SK-N-SH (cell line): ENCODE measurements at regions not wholly inside any gene's neighbourhood (a gene's known extent, or its start where the extent isn't known, plus 50 kb on each side); places are given as distances from the start of the nearest gene placed in this dataset.
A peak's percentile ranks its signal among the peaks of the same experiment; 100 is the strongest.

Source experiments
- CTCF ChIA-PET: fragments of 300-600, 350-600 bp; formaldehyde crosslinking; extraction: SDS; loops from one replicate; lab custom pipeline; 2021; lab: Yijun Ruan, JAX
- POLR2A ChIA-PET: fragments of 350-600 bp; sonication (Branson Sonifier 250); formaldehyde crosslinking; extraction: SDS; loops from one replicate; lab custom pipeline; 2020; ENCODE audit warnings: antibody characterized with exemption, inconsistent platforms; lab: Yijun Ruan, JAX
- DNase-seq: peaks from one replicate; pipeline ENCODE4 v3.0.0; 2012
- H2AFZ ChIP-seq: fragments of 200-600 bp; sonication (generic); 2 replicates; pipeline ENCODE4 v1.8.1; 2016; ENCODE audit warnings: antibody characterized with exemption, mild to moderate bottlenecking, low read depth
- H3F3A ChIP-seq: fragments of 200-600 bp; sonication (generic); replicated peaks from 2 replicates; pipeline ENCODE3; 2016; ENCODE audit warnings: antibody characterized with exemption, mild to moderate bottlenecking; ENCODE audit not compliant: insufficient read depth
- H3K27ac ChIP-seq, 2 experiments: fragments of 200-500 bp in 1 of 2; fragments of 200-600 bp in 1 of 2; sonication (Bioruptor generic) in 1 of 2; sonication (generic), shearing (Covaris generic) in 1 of 2; 2 replicates each; pipeline versions ENCODE4 v1.5.1 to v1.6.1; 2014 to 2016; ENCODE audit warnings: low read depth in 2 of 2, inconsistent platforms in 1 of 2, low read length in 1 of 2, mild to moderate bottlenecking in 1 of 2, mixed read lengths in 1 of 2
- H3K27me3 ChIP-seq: fragments of 200-600 bp; sonication (generic), shearing (Covaris generic); 2 replicates; pipeline ENCODE4 v1.6.1; 2016; ENCODE audit warnings: mixed run types; ENCODE audit not compliant: insufficient read depth
- H3K36me3 ChIP-seq, 2 experiments: fragments of 200-500 bp in 1 of 2; fragments of 200-600 bp in 1 of 2; sonication (Bioruptor generic) in 1 of 2; sonication (generic) in 1 of 2; replicated peaks in 1 of 2; 2 replicates each; pipeline versions ENCODE3 to v1.5.1; 2014 to 2016; ENCODE audit warnings: low read length in 1 of 2, mild to moderate bottlenecking in 1 of 2; ENCODE audit not compliant: insufficient read depth in 2 of 2, control insufficient read depth in 1 of 2
- H3K4me1 ChIP-seq, 2 experiments: fragments of 200-500 bp in 1 of 2; fragments of 200-600 bp in 1 of 2; sonication (Bioruptor generic) in 1 of 2; sonication (generic), shearing (Covaris generic) in 1 of 2; 2 replicates each; pipeline versions ENCODE4 v1.5.1 to v1.6.1; 2014 to 2016; ENCODE audit warnings: low read depth in 1 of 2, low read length in 1 of 2, mixed run types in 1 of 2; ENCODE audit not compliant: insufficient read depth in 2 of 2, control insufficient read depth in 1 of 2
- H3K4me2 ChIP-seq: fragments of 200-600 bp; sonication (generic), shearing (Covaris generic); 2 replicates; pipeline ENCODE4 v1.6.1; 2017; ENCODE audit warnings: mixed run types
- H3K4me3 ChIP-seq, 2 experiments: fragments of 200-500 bp in 1 of 2; fragments of 200-600 bp in 1 of 2; sonication (Bioruptor generic) in 1 of 2; sonication (generic), shearing (Covaris generic) in 1 of 2; 2 replicates each; pipeline versions ENCODE4 v1.5.1 to v1.8.1; 2014 to 2016; ENCODE audit warnings: low read depth in 2 of 2, inconsistent platforms in 1 of 2, low read length in 1 of 2, mild to moderate bottlenecking in 1 of 2, mixed read lengths in 1 of 2, moderate library complexity in 1 of 2
- H3K79me2 ChIP-seq: fragments of 200-600 bp; sonication (generic); 2 replicates; pipeline ENCODE4 v1.8.1; 2017; ENCODE audit warnings: mild to moderate bottlenecking; ENCODE audit not compliant: insufficient read depth
- H3K9ac ChIP-seq: fragments of 200-600 bp; sonication (generic); 2 replicates; pipeline ENCODE4 v1.6.1; 2017; ENCODE audit warnings: mixed run types
- H3K9me2 ChIP-seq: fragments of 200-600 bp; sonication (generic); 2 replicates; pipeline ENCODE4 v1.6.1; 2017; ENCODE audit warnings: mixed run types
- H3K9me3 ChIP-seq: fragments of 200-600 bp; sonication (generic); 2 replicates; pipeline ENCODE4 v1.6.1; 2017; ENCODE audit warnings: mixed run types, mild to moderate bottlenecking, moderate library complexity
- H4K20me1 ChIP-seq: fragments of 200-600 bp; sonication (generic); 2 replicates; pipeline ENCODE4 v1.6.1; 2017; ENCODE audit warnings: mild to moderate bottlenecking, mixed run types; ENCODE audit not compliant: insufficient read depth
- CHD2 ChIP-seq: fragments of 150-350 bp; IDR thresholded peaks from 2 replicates; pipeline ENCODE4 v1.6.1; 2018; ENCODE audit warnings: low read length; ENCODE audit not compliant: partially characterized antibody
- ELF1 ChIP-seq: IDR thresholded peaks from 2 replicates; pipeline ENCODE4 v1.4.0; 2012
- EP300 ChIP-seq, 2 experiments: IDR thresholded peaks; 2 replicates each; pipeline versions ENCODE4 v1.4.0 to v1.6.1; 2012; ENCODE audit warnings: borderline replicate concordance in 1 of 2, low read depth in 1 of 2, low read length in 1 of 2
- FOXJ3 ChIP-seq: sonication (generic); formaldehyde crosslinking; IDR thresholded peaks from 2 replicates; pipeline ENCODE4 v1.5.1; 2020; ENCODE audit warnings: mild to moderate bottlenecking, missing genetic modification reagents
- FOXM1 ChIP-seq: IDR thresholded peaks from 2 replicates; pipeline ENCODE4 v1.4.0; 2012; ENCODE audit warnings: low read depth, mild to moderate bottlenecking
- GABPA ChIP-seq: IDR thresholded peaks from 2 replicates; pipeline ENCODE4 v1.4.0; 2012; ENCODE audit warnings: low read depth, mild to moderate bottlenecking
- GATA2 ChIP-seq: sonication (generic); formaldehyde crosslinking; IDR thresholded peaks from 2 replicates; pipeline ENCODE4 v1.5.0; 2020; ENCODE audit warnings: mild to moderate bottlenecking, missing genetic modification reagents
- IRF3 ChIP-seq: fragments of 150-350 bp; IDR thresholded peaks from 2 replicates; pipeline ENCODE4 v1.6.1; 2016; ENCODE audit warnings: mild to moderate bottlenecking, low read depth, low read length
- MAX ChIP-seq: IDR thresholded peaks from 2 replicates; pipeline ENCODE4 v1.4.0; 2012; ENCODE audit warnings: low read depth
- MXI1 ChIP-seq: IDR thresholded peaks from 2 replicates; pipeline ENCODE4 v1.6.1; 2012; ENCODE audit warnings: mild to moderate bottlenecking, low read depth, low read length, improper control_type of control experiment
- NFIC ChIP-seq: IDR thresholded peaks from 2 replicates; pipeline ENCODE4 v1.4.0; 2012; ENCODE audit warnings: borderline replicate concordance
- NRF1 ChIP-seq: IDR thresholded peaks from 2 replicates; pipeline ENCODE4 v1.6.1; 2012; ENCODE audit warnings: low read depth, mild to moderate bottlenecking, low read length
- PBX3 ChIP-seq: IDR thresholded peaks from 2 replicates; pipeline ENCODE4; 2012
- POLR2AphosphoS5 ChIP-seq: IDR thresholded peaks from 2 replicates; pipeline ENCODE4 v1.6.1; 2012; ENCODE audit warnings: low read depth, low read length
- RCOR1 ChIP-seq: fragments of 150-350 bp; IDR thresholded peaks from 2 replicates; pipeline ENCODE4 v1.6.1; 2017; ENCODE audit warnings: antibody characterized with exemption, low read length
- REST ChIP-seq: IDR thresholded peaks from 2 replicates; pipeline ENCODE4 v1.6.1; 2012; ENCODE audit warnings: mild to moderate bottlenecking, low read depth, low read length, moderate library complexity
- RXRA ChIP-seq: IDR thresholded peaks from 2 replicates; pipeline ENCODE4 v1.4.0; 2012; ENCODE audit warnings: low read depth, mild to moderate bottlenecking, borderline replicate concordance
- SIN3A ChIP-seq: IDR thresholded peaks from 2 replicates; pipeline ENCODE4 v1.6.1; 2012; ENCODE audit warnings: low read depth, mild to moderate bottlenecking, low read length, moderate library complexity, borderline replicate concordance
- SMC3 ChIP-seq: IDR thresholded peaks from 2 replicates; pipeline ENCODE4 v1.6.1; 2012; ENCODE audit warnings: low read depth, low read length, improper control_type of control experiment
- TAF1 ChIP-seq: IDR thresholded peaks from 2 replicates; pipeline ENCODE4 v1.6.1; 2012; ENCODE audit warnings: low read depth, mild to moderate bottlenecking, low read length, moderate library complexity, borderline replicate concordance
- TCF12 ChIP-seq: IDR thresholded peaks from 2 replicates; pipeline ENCODE4 v1.4.0; 2012
- TEAD4 ChIP-seq: IDR thresholded peaks from 2 replicates; pipeline ENCODE4 v1.4.0; 2012; ENCODE audit warnings: mild to moderate bottlenecking, borderline replicate concordance; ENCODE audit not compliant: insufficient read depth
- USF2 ChIP-seq: fragments of 150-350 bp; IDR thresholded peaks from 2 replicates; pipeline ENCODE4 v1.6.1; 2017; ENCODE audit warnings: antibody characterized with exemption, low read length, low read depth, borderline replicate concordance
- YY1 ChIP-seq: IDR thresholded peaks from 2 replicates; pipeline ENCODE4 v1.4.0; 2012; ENCODE audit warnings: low read depth, mild to moderate bottlenecking
- WGBS: methylation state at CpG from one replicate; pipeline ENCODE4 v1.1.6; 2017; ENCODE audit warnings: low lambda C conversion rate; 5-methylcytosine and 5-hydroxymethylcytosine counted together

- H3F3A ChIP-seq = no peaks in the 10 kb centered on the region
- H3K9me2 ChIP-seq = no peaks in the 10 kb centered on the region
- 52% methylated on average over 9 of the region's 10 CpGs for WGBS
- H3K27ac ChIP-seq = no peak overlapping the region
- no peak overlapping the region for H3K4me2 ChIP-seq
- CTCF ChIA-PET = no interaction called here
- H3K79me2 ChIP-seq = no peaks in the 10 kb centered on the region
- no peaks in the 10 kb centered on the region for H4K20me1 ChIP-seq
- no peak for TF ChIP-seq RXRA
- no peak for TF ChIP-seq ELF1
- no peak for TF ChIP-seq YY1
- no peak for TF ChIP-seq SIN3A
- TF ChIP-seq TAF1 = no peak
- no peak for TF ChIP-seq REST
- no peak for TF ChIP-seq NRF1
- TF ChIP-seq TEAD4 = no peak
- no peak for TF ChIP-seq SMC3
- TF ChIP-seq EP300 (IDR thresholded peaks at IDR 0.05; ENCODE audit: borderline replicate concordance in 1 of 2, low read depth in 1 of 2, low read length in 1 of 2) = no peak
- TF ChIP-seq PBX3 = no peak
- no peak for TF ChIP-seq CHD2
- no peak for TF ChIP-seq NFIC
- TF ChIP-seq TCF12 = no peak
- TF ChIP-seq, all 33 proteins: peak for 0
- Histone ChIP-seq H3K36me3 (no peaks in the 10 kb centered on the region), H3K9ac (no peak overlapping the region), H3K4me1 (peaks cover 0 to 45% of the 10 kb centered on the region in 2 experiments; a peak in 1 of 4 replicates), H2AFZ (no peak overlapping the region), H3K4me3 (no peak overlapping the region), H3K9me3 (no peaks in the 10 kb centered on the region), H3K27me3 (no peaks in the 10 kb centered on the region)
- POLR2A ChIA-PET = no interaction called here
- DNase-seq = no peak
Measured at GRCh38 chr2:239731422-239731821, 293.7 kb downstream of the NDUFA10 start.

- H3K9ac ChIP-seq = no peak overlapping the region
- peaks cover 0 to 47% of the 10 kb centered on the region in 2 experiments; a peak in 1 of 4 replicates for H3K4me1 ChIP-seq
- no peak overlapping the region for H3K4me2 ChIP-seq
- H3K27me3 ChIP-seq = no peaks in the 10 kb centered on the region
- H3F3A ChIP-seq = no peaks in the 10 kb centered on the region
- no peaks in the 10 kb centered on the region for H4K20me1 ChIP-seq
- peak; percentile 79 for DNase-seq
- H3K9me3 ChIP-seq = no peaks in the 10 kb centered on the region
- WGBS = 15% methylated on average over 8 of the region's 8 CpGs
- no peaks in the 10 kb centered on the region for H3K36me3 ChIP-seq
- ChIA-PET POLR2A (no interaction called here), CTCF (no interaction called here)
- H3K9me2 ChIP-seq = no peaks in the 10 kb centered on the region
- H2AFZ ChIP-seq = no peak overlapping the region
- no peak overlapping the region for H3K4me3 ChIP-seq
- H3K79me2 ChIP-seq = no peaks in the 10 kb centered on the region
- H3K27ac ChIP-seq = peak overlapping the region in 1 of 2 experiments; percentile 28; a peak in 1 of 4 replicates
- TF ChIP-seq ELF1 (no peak), GABPA (no peak), USF2 (no peak), FOXJ3 (CRISPR knock-in tag) (no peak), GATA2 (peak; percentile 56), FOXM1 (no peak), EP300 (IDR thresholded peaks at IDR 0.05; ENCODE audit: borderline replicate concordance in 1 of 2, low read depth in 1 of 2, low read length in 1 of 2) (peak in 1 of 2 experiments; percentile 56; a peak in 1 of 4 replicates), NRF1 (no peak), MAX (no peak), RCOR1 (no peak), MXI1 (no peak), POLR2AphosphoS5 (no peak), SMC3 (no peak), IRF3 (no peak), NFIC (no peak)
Measured at GRCh38 chr2:239730897-239731296, 294.2 kb downstream of the NDUFA10 start.
